Activated CD4-positive, alpha-beta T cell treated with anti-CD3 and anti-CD28 coated beads, Interleukin-2, amount 50 U/mL, for 1 hour (primary cell): ENCODE measurements at regions not wholly inside any gene's neighbourhood (a gene's known extent, or its start where the extent isn't known, plus 50 kb on each side); places are given as distances from the start of the nearest gene placed in this dataset.

ENCODE experiments used
- DNase-seq: peaks from one replicate; pipeline ENCODE4 v3.0.0-alpha.2; 2020

- no peak for DNase-seq
Measured at GRCh38 chr12:59196989-59197388, 276.7 kb upstream of the LRIG3 start.

- no peak for DNase-seq
Measured at GRCh38 chr12:59194794-59195193, 274.5 kb upstream of the LRIG3 start.

- DNase-seq = no peak
Measured at GRCh38 chr12:59193476-59194050, 273.3 kb upstream of the LRIG3 start.

GRCh38 chr12:59191372-59191771 is 271.1 kb upstream of the LRIG3 start:
- no peak for DNase-seq

GRCh38 chr12:59186451-59186850 is 266.1 kb upstream of the LRIG3 start:
- no peak for DNase-seq

- no peak for DNase-seq
Measured at GRCh38 chr12:59185295-59185694, 265.0 kb upstream of the LRIG3 start.

- DNase-seq = no peak
Measured at GRCh38 chr12:59182658-59183455, 262.6 kb upstream of the LRIG3 start.

GRCh38 chr12:59182191-59182590 is 261.9 kb upstream of the LRIG3 start:
- DNase-seq = no peak

- no peak for DNase-seq
Measured at GRCh38 chr12:59181196-59181777, 261.0 kb upstream of the LRIG3 start.

- no peak for DNase-seq
Measured at GRCh38 chr12:59179231-59179630, 258.9 kb upstream of the LRIG3 start.

GRCh38 chr12:59173695-59174094 is 253.4 kb upstream of the LRIG3 start:
- DNase-seq = no peak

- DNase-seq = no peak
Measured at GRCh38 chr12:59168647-59169046, 248.3 kb upstream of the LRIG3 start.

GRCh38 chr12:59166457-59166856 is 246.2 kb upstream of the LRIG3 start:
- no peak for DNase-seq

GRCh38 chr12:59164991-59165718 is 244.9 kb upstream of the LRIG3 start:
- DNase-seq = no peak

GRCh38 chr12:59164226-59164625 is 243.9 kb upstream of the LRIG3 start:
- DNase-seq = no peak

- DNase-seq = no peak
Measured at GRCh38 chr12:59158681-59159080, 238.4 kb upstream of the LRIG3 start.

GRCh38 chr12:59158066-59158465 is 237.8 kb upstream of the LRIG3 start:
- no peak for DNase-seq

GRCh38 chr12:59155448-59155847 is 235.1 kb upstream of the LRIG3 start:
- no peak for DNase-seq

GRCh38 chr12:59151243-59151642 is 230.9 kb upstream of the LRIG3 start:
- no peak for DNase-seq

GRCh38 chr12:59149995-59150642 is 229.8 kb upstream of the LRIG3 start:
- DNase-seq = no peak

GRCh38 chr12:59147791-59148190 is 227.5 kb upstream of the LRIG3 start:
- DNase-seq = no peak

GRCh38 chr12:59142183-59142790 is 222.0 kb upstream of the LRIG3 start:
- DNase-seq = no peak

- no peak for DNase-seq
Measured at GRCh38 chr12:59134750-59135149, 214.4 kb upstream of the LRIG3 start.
